GM03348 (cell line): ENCODE measurements at regions not wholly inside any gene's neighbourhood (a gene's known extent, or its start where the extent isn't known, plus 50 kb on each side); places are given as distances from the start of the nearest gene placed in this dataset.
"Not testable (repeated sequence)": the region's sequence is repeated elsewhere in the genome, so short reads cannot be mapped to it uniquely, and the experiment has no call there.

Experiments
- DNase-seq: peaks from one replicate; pipeline ENCODE4 v3.0.0; 2012; ENCODE audit warnings: low spot score

- no peak for DNase-seq
These were observed 164.2 kb upstream of the FSHR start for GRCh38 chr2:49318531-49318930.

GRCh38 chr2:49309461-49309860 lies 155.1 kb upstream of the FSHR start:
- no peak for DNase-seq

GRCh38 chr2:49306925-49307324 lies 152.6 kb upstream of the FSHR start:
- DNase-seq, result no peak

GRCh38 chr2:49298693-49299092 lies 144.4 kb upstream of the FSHR start:
- not testable (repeated sequence) for DNase-seq

DNA sequence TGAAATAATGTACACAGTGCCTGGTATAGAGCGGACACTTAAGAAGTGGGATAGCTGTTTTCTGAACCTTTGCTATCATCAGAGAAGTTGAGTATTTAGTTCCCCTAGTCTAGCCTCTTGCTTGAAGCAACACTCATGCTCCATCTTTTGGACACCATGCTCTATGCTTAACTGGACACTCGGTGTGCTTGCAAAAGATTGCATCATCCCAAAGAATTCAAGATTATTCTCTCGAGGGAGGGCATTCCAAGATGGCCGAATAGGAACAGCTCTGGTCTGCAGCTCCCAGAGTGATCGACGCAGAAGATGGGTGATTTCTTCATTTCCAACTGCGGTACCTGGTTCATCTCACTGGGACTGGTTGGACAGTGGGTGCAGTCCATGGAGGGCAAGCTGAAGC lies 143.9 kb upstream of the FSHR start:
- DNase-seq, result no peak

- no peak for DNase-seq
These were observed 142.0 kb upstream of the FSHR start for GRCh38 chr2:49296107-49296867.

- DNase-seq, result no peak
These were observed 139.9 kb upstream of the FSHR start for GRCh38 chr2:49294225-49294624.

DNA sequence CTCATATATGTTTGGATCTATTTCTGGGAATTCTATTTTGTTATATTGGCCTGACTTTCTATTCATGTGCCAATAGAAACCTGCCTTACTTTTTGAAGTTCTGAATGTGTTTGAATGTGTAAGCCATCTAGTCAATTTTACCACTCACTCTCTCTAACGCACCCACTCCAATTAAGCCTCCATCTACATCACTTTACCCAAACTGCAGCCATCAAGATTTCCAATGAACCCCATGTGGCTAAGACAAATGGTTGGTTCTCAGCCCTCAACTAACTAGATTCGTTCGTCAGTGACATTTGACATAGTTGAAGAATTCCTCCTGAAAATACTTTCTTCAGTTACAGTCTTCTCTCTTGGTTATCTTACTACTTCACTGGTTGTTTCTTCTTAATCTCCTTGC lies 137.3 kb upstream of the FSHR start:
- no peak for DNase-seq

GRCh38 chr2:49289711-49290110 lies 135.4 kb upstream of the FSHR start:
- DNase-seq, result no peak

DNA sequence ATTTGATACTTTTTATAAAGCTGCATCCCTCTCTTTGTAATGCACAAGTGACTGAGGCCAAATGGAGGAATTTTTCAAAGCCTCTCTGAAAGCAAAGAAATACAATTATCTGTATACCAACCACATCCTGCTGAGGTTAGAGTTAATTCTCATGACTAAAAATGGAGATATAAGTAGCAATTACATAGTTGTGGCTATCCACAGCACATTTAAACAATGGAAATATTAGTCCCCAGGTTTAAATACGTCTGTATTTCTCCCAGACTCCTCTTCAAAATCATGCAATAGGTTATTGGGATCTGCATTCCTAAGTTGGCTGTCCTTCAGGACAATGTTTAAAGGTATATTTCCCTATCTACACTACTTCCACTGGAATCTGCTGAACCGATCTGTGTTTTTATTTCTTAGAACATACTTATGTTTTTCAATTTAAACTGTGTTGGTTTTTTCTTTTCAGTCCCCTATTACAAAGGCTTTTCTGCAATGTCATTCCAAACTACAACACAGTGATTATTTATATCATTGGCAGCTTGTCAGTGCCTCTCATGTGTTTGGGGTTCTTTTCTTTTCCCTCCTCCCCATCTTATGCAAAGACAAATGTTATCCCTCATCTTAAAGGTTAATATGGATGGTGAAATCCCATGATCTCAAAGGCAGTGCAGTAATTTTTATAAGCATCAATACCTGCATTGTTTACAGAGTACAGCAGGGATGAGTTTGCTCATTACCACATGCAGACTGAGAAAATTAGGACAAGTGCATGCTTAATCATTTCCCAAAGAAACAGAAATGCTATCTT lies 134.8 kb upstream of the FSHR start:
- no peak for DNase-seq

DNA sequence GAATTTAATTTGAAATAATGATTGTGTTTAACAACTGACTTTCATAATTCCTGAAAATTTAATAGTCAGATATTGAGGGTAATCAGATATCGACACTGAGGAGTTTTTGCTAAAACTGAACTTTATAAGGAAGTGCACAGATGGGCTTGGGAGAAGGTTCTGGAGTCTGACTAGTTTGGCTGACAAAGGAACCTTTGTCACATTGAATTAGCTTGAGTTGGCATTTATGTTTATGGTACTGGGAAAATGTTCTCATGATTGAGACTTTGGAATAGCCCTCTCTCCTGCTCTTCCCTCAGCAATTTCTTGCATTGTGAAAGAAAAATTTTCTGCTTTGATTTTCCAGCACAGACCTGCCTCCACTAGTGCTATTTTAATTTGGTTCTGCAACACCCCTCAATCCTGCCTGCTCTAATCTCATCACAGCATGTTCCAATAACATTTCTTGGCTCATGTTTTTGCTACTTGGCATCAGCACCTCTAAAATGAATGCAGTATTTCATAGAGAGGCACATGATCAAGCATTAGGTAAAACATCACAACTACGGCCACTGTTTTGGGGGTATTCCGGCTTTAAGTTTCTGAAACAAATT lies 133.9 kb upstream of the FSHR start:
- DNase-seq, result no peak

- no peak for DNase-seq
These were observed 132.4 kb upstream of the FSHR start for GRCh38 chr2:49286726-49287125.

GRCh38 chr2:49286045-49286444 lies 131.7 kb upstream of the FSHR start:
- no peak for DNase-seq

GRCh38 chr2:49278561-49278960 lies 124.2 kb upstream of the FSHR start:
- no peak for DNase-seq

- DNase-seq, result no peak
These were observed 123.8 kb upstream of the FSHR start for GRCh38 chr2:49278141-49278540.

DNA sequence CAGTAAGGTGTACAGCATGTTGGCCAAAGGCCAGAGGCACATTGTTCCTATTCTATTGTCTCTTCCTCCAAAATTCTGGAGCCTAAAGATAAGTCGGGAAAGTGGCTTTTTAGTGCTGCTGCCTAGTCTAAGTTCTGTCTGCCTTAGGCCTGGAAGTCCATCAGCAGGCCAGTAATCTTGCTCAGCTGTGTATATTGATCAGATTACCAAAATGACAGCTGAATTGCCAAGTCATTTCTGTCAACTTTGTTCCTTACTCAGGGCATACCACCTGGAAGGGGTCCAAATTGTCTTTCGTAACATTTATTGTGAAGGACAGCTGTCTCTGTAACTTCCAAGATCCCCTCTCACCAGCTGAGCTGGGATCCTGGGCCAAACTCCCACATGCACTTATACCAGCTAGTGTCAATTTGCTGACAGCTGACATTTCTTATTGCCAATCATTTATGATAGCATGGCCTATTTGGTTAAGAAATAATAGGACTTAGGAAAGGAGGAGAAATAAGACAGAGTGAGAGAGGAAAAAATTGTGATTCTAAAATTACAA lies 116.8 kb upstream of the FSHR start:
- no peak for DNase-seq

DNA sequence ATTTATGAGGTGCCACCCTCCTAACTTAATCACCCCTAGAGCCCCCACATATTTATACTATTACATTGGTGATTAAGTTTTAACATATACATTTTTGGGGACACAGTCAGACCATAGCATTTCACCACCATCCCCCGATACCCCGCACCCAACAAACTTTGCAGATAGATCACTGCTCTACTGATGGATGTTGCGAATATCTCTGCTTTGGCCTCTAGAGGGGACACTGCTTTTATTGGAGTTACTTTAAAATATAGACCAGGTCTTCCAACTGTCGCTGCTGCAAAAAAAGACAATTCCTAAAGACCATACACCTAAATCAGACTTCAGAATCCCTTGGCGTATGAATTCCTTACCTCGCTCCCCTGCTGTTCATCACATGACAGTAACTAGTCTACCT lies 115.8 kb upstream of the FSHR start:
- no peak for DNase-seq

DNA sequence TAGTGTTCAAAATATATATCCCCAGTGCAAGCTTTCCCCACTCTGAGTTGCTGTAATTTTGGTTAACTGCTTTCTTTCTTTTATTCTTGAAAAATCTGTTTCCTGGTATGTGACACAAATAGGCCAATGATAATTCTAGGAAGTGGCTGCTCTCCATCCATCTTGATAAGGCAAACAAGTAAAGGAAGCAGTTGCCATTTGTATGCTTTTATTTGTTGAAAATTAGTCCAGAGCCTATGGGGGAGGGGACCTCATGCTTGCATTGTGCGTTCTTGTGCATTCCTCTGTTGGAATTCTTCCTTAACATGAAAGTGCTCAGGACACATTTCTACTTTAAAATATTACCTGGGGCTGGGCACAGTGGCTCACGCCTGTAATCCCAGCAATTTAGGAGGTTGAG lies 111.2 kb upstream of the FSHR start:
- no peak for DNase-seq

- DNase-seq, result no peak
These were observed 108.7 kb upstream of the FSHR start for GRCh38 chr2:49262801-49263560.

- no peak for DNase-seq
These were observed 107.5 kb upstream of the FSHR start for GRCh38 chr2:49261781-49262180.

GRCh38 chr2:49260979-49261538 lies 106.7 kb upstream of the FSHR start:
- no peak for DNase-seq

DNA sequence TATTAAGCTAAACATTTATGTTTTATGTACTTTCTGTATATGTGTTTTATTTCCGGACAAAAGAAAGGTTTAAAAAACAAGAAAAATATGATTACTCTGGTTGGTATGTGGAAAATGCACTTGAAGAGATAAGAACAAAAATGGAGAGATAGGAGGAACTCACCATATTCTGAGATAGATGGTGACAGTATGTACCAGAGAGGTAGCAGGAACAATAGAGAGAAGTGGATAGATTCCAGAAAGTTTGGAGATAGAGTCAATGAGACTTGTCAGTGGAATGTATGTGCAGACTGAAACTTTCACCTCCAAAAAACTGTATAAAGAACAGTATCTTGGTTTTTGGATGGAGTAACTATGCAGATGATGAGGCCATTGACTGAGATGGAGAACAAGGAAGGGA lies 105.6 kb upstream of the FSHR start:
- DNase-seq, result no peak
